HG02571 (cell line): ENCODE measurements at regions not wholly inside any gene's neighbourhood (a gene's known extent, or its start where the extent isn't known, plus 50 kb on each side); places are given as distances from the start of the nearest gene placed in this dataset.

Source experiments
- ATAC-seq: cut with Tn5 transposase; IDR thresholded peaks from one replicate; pipeline ENCODE4 v1.9.1; 2021; ENCODE audit warnings: mild to moderate bottlenecking, moderate library complexity; ENCODE audit not compliant: unreplicated experiment

- no peak for ATAC-seq
Observed at GRCh38 chr14:22513066-22513812, 75.8 kb downstream of the DAD1 start.

DNA sequence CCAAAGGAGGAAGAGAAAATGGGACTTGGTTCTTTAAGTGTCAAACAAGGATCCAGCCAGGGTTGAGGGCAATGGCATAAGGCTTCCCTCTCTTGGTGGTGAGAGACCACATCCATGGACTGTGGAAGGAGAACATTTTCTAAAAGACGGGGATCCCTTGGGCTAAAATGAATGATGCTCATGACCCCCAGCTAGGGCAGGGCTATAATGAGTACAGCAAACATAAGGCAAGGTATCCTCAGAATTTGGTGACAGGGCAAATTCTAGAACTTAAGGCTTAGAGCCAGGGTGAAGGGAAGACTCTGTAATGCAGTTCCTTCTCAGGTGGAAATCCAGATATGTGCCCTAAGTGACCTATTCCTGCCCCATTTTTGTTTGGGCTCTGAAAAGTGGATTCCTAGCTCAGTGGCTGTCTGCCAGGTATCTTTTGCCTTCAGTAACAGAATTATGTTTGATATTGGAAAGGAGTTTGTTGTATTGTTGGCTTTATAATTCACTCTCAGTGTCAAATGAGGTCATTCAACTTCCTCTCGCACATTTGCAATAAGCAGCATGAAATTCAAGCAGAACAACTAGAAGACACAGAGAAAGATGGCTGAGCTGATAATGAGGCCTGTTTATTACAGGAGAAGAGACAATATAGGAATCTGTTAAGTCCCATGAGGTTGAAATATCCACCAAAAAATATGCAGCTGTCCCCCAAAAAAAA, 76.8 kb downstream of the DAD1 start:
- ATAC-seq: no peak

DNA sequence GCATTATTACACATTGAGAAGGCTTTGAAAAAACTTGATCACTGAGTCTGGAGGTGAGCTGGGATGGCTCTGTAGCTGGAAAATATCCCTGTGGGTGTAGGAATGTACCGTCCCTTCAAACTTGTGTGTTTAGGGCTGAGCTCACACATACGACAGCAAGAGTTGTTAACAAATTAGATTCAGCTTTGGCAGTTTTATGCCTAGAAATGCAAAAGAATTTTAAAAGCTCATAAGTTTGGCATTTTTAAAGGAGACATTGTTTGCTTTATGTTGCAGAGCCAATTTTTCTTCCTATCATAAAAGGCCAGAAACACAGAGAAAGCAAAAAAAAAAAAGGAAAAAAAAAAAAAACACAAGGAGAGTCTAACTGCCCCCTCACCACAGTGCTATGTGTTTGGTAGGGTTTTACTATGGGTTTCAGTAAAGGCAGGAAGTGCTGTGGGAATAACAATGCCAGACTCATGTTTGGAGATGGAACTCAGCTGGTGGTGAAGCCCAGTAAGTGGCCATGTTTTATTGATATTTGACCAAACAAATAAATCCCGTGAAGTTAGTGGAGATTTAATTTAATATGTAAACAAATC, 78.4 kb downstream of the DAD1 start:
- ATAC-seq: no peak

GRCh38 chr14:22509751-22510300, 79.2 kb downstream of the DAD1 start:
- no peak for ATAC-seq

GRCh38 chr14:22509036-22509709, 79.9 kb downstream of the DAD1 start:
- no peak for ATAC-seq

GRCh38 chr14:22508662-22509035, 80.4 kb downstream of the DAD1 start:
- no peak for ATAC-seq

- ATAC-seq: no peak
Observed at GRCh38 chr14:22508150-22508457, 80.9 kb downstream of the DAD1 start.

DNA sequence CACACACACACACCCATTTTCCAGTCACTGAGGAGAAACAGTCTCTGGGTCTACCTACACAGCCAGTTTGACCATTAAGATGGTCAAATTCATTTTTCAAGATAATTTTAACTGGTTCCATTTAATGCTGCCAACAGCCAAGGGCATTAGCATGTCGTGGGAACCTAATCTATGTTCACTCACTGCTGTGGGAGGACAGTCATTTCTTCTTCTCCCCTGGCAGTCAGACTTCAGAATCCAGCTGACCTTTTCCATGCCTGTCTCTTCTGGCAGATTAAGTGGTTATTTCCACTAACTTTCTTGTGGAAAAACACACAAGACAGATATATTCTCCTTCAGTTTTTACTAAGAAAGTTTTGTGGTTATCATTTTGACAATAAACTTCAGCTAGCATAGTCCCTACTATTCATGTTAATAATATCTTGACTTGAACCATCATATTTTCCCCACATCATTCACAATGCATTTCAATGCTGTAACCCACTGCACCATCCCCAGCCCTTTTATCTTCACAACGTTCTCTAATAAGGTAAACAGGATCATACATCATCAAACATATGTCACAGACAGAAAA, 82.2 kb downstream of the DAD1 start:
- ATAC-seq: no peak

DNA sequence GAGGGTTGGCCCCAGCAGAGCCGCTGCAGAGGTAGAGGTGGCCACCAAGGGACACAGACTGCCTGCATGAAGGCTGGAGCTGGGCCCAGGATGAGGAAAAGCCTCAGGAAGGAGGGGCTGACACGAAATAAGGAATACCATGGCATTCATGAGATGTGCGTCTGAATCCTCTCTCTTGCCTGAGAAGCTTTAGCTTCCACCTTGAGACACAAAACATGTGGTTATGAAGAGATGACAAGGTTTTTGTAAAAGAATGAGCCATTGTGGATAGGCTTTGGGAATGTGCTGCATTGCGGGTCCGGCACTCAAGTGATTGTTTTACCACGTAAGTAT, 82.7 kb downstream of the DAD1 start:
- no peak for ATAC-seq

DNA sequence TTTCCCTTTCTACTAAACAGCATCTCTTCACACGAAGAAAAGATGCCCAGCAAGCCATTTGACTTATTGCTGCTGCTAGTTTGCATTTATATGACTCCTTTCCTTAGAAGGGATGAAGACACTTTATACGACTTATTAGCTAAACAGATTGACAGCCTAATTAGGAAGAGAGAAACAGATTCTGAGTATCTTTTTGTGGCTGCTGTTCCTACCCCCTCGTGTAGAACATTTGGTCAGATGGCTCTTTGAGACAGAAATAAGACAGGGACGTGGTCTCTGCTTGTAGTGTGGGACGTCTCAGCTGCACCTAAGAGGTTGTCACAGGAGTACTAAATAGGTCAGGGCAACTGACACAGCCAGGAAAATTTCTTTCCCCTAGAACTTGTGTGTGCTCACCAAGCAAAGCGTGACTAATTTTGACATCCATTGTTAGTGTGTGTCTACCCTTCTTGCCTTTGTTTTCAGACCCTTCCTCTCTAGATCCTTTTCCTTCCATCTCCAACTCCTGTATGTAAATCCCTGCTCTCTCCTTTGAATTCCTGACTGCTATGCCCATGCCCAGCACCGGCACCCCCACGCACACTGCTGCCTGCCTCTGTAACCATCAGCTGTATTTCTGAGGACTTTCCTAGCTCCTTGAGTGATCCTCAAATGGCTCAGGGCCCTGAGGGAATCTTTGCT, 83.2 kb downstream of the DAD1 start:
- ATAC-seq: no peak

- no peak for ATAC-seq
Observed at GRCh38 chr14:22505309-22505696, 83.7 kb downstream of the DAD1 start.

DNA sequence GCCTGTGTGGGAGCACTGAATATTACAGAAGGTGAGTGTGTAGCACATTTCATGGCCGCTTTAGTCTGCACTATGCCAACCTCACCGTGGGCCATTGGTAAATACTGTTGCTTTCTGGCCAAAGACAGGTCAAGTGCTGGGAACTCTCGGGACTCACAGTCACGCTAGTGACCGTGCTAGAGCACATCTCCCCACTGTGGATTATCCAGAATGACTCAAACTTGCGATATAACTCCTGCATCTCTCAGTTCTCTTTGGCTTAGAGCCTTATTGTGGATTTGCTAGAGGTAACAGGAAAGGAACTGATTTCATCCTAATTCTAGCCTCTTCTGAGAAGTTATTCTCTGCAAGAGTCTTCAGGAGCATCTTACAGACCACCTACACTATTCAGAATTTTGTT, 86.5 kb downstream of the DAD1 start:
- ATAC-seq: no peak

DNA sequence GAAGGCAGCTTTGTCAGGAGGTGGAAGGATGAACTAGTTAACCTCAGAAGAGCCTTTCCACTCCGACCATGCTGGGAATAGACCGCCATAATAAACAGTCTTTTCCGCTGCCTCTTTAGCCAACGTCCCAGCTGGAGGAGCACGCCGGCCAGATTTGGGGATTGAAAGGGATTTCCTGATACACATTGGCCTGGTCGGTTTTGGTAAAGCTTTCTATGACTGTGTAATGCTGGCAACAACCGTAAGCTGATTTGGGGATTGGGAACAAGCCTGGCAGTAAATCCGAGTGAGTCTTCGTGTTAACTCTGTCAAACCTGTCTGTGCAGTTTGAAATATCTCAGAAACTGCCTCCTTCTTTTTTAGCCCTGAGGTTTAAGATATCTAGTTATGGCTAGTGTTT, 87.0 kb downstream of the DAD1 start:
- no peak for ATAC-seq

- no peak for ATAC-seq
Observed at GRCh38 chr14:22500954-22501726, 87.9 kb downstream of the DAD1 start.

DNA sequence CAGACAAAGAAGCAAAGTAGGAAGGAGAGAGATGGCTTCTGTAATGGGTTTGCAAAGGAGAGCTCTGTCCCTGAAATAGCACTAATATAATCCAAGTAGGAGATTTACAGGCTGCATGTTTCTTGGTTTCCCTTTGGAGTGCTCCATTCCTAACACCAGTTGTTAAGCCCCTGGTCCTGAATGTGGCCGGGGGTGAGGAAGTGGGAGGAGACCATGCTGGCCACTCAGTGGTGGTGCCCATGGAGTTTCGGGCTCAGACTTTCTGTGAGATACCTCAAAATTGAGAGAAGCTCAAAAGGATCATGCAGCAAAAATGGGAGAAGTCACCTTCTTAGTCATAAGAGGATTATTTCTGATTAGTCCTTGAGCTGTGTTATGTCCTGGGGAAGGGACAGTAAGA, 88.5 kb downstream of the DAD1 start:
- no peak for ATAC-seq

GRCh38 chr14:22497671-22498093, 91.3 kb downstream of the DAD1 start:
- ATAC-seq: no peak

- ATAC-seq: no peak
Observed at GRCh38 chr14:22497144-22497423, 91.9 kb downstream of the DAD1 start.

GRCh38 chr14:22494486-22495135, 94.4 kb downstream of the DAD1 start:
- ATAC-seq: no peak

GRCh38 chr14:22493753-22494152, 95.3 kb downstream of the DAD1 start:
- no peak for ATAC-seq
